ENCODE measurements at regions not wholly inside any gene's neighbourhood (a gene's known extent, or its start where the extent isn't known, plus 50 kb on each side); places are given as distances from the start of the nearest gene placed in this dataset.

DNA sequence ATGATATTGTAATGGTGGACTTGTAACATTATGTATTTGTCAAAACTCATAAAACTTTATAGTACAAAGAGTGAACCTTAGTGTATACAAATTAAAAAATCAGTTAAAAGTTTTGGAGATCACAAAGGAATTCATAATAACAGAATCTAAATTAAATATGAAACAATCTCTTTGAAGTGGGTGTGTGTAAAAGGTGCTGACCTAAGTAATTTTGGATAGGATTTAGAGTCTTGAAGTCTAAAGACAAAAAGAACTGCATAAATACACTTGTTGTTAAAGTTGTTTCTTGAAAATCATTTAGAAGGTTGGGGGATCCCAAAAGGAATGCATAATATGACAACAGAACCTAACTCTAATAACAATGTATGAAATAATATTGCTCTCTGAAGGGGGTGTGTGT is 295.5 kb downstream of the PRR16 start:
- Mint-ChIP-seq H3K36me3 (no peaks in the 10 kb centered on the region), H3K4me3 (no peak overlapping the region), H3K4me1 (no peaks in the 10 kb centered on the region), H3K27me3 (ENCODE audit: insufficient read depth, low read depth) (peaks cover 3% of the 10 kb centered on the region), H3K27ac (no peak overlapping the region), H3K9me3 (peaks cover 7% of the 10 kb centered on the region)
- Histone ChIP-seq H4K20me1 (ENCODE audit: low read depth) (no peaks in the 10 kb centered on the region), H3K36me3 (no peaks in the 10 kb centered on the region), H3K4me3 (no peak overlapping the region), H3K9ac (no peak overlapping the region), H3K27ac (no peak overlapping the region), H3K4me1 (no peaks in the 10 kb centered on the region), H3K9me3 (ENCODE audit: low read depth) (no peaks in the 10 kb centered on the region), H2AFZ (replicated peaks) (no peak overlapping the region), H3K27me3 (no peaks in the 10 kb centered on the region), H3K4me2 (no peak overlapping the region), H3F3A (ENCODE audit: low read depth) (no peaks in the 10 kb centered on the region), H3K79me2 (ENCODE audit: low read depth) (no peaks in the 10 kb centered on the region)
- TF ChIP-seq EZH2 (IDR thresholded peaks at IDR 0.05) (no peak), EZH2phosphoT487 (IDR thresholded peaks at IDR 0.05) (no peak)
- TF ChIP-seq, protein P1, sequence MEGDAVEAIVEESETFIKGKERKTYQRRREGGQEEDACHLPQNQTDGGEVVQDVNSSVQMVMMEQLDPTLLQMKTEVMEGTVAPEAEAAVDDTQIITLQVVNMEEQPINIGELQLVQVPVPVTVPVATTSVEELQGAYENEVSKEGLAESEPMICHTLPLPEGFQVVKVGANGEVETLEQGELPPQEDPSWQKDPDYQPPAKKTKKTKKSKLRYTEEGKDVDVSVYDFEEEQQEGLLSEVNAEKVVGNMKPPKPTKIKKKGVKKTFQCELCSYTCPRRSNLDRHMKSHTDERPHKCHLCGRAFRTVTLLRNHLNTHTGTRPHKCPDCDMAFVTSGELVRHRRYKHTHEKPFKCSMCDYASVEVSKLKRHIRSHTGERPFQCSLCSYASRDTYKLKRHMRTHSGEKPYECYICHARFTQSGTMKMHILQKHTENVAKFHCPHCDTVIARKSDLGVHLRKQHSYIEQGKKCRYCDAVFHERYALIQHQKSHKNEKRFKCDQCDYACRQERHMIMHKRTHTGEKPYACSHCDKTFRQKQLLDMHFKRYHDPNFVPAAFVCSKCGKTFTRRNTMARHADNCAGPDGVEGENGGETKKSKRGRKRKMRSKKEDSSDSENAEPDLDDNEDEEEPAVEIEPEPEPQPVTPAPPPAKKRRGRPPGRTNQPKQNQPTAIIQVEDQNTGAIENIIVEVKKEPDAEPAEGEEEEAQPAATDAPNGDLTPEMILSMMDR (IDR thresholded peaks at IDR 0.05) = no peak
- no peak for DNase-seq (ENCODE audit: low spot score)

DNA sequence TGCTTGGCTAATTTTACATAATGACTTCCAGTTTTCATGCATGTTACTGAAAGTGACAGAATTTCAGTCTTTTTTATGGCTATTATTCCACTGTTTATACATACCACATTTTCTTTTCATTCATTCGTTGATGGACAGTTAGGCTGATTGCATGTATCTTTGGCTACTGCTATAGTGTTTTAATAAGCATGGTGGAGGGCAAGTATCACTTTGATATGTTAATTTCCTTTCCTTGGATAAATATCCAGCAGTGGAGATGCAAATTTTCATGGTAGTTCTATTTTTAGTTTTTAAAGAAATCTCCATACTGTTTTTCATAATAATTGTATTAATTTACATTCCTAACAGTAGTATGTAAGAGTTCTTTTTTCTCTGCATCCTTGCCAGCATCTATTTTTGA is 297.9 kb downstream of the PRR16 start:
- Histone ChIP-seq H3K4me2 (no peak overlapping the region), H3K4me1 (no peaks in the 10 kb centered on the region), H3K4me3 (no peak overlapping the region), H3K27ac (no peak overlapping the region), H2AFZ (replicated peaks) (no peak overlapping the region), H3K9me3 (ENCODE audit: low read depth) (no peaks in the 10 kb centered on the region), H3K36me3 (no peaks in the 10 kb centered on the region), H3K9ac (no peak overlapping the region), H4K20me1 (ENCODE audit: low read depth) (no peaks in the 10 kb centered on the region), H3F3A (ENCODE audit: low read depth) (no peaks in the 10 kb centered on the region), H3K79me2 (ENCODE audit: low read depth) (no peaks in the 10 kb centered on the region), H3K27me3 (no peaks in the 10 kb centered on the region)
- Mint-ChIP-seq H3K27me3 (ENCODE audit: insufficient read depth, low read depth) (peaks cover 3% of the 10 kb centered on the region), H3K27ac (no peak overlapping the region), H3K9me3 (peaks cover 3% of the 10 kb centered on the region), H3K36me3 (no peaks in the 10 kb centered on the region), H3K4me1 (no peaks in the 10 kb centered on the region), H3K4me3 (no peak overlapping the region)
- DNase-seq (ENCODE audit: low spot score) = no peak
- TF ChIP-seq EZH2 (IDR thresholded peaks at IDR 0.05) = no peak
- TF ChIP-seq, protein P1 (IDR thresholded peaks at IDR 0.05) = no peak
- TF ChIP-seq EZH2phosphoT487 (IDR thresholded peaks at IDR 0.05) = no peak

DNA sequence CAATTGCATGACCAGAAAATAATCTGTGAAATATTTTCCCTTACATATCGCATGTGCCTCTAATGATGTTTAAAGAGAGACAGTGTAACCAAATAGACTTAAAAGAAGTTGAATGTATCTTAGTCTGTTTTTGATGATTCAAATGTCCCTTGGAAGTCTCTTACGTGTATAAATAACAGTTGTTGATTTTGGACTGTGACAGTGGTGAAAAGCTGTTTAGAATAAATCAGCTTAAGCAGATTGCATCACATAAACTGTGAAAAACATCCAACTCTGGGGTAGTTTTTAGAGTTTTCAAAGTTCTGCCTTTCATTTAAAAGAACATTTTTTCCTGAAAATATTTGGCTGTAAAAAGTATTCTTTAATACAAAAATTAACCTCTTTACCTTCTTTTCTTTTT is 301.1 kb downstream of the PRR16 start:
- no peaks in the 10 kb centered on the region for H3K9me3 Mint-ChIP-seq

More for the DNA sequence above, 301.1 kb downstream of the PRR16 start:
- H3K27me3 ChIP-seq = no peaks in the 10 kb centered on the region
- H3K4me2 ChIP-seq = no peak overlapping the region
- TF ChIP-seq, protein P1 (IDR thresholded peaks at IDR 0.05) = no peak
- TF ChIP-seq EZH2phosphoT487 (IDR thresholded peaks at IDR 0.05) (no peak), EZH2 (IDR thresholded peaks at IDR 0.05) (no peak)
- H4K20me1 ChIP-seq (ENCODE audit: low read depth) = no peaks in the 10 kb centered on the region
- H2AFZ ChIP-seq (replicated peaks) = no peak overlapping the region
- no peak overlapping the region for H3K27ac Mint-ChIP-seq
- H3K4me1 ChIP-seq = no peaks in the 10 kb centered on the region
- no peaks in the 10 kb centered on the region for H3K36me3 ChIP-seq
- no peak overlapping the region for H3K27ac ChIP-seq
- DNase-seq (ENCODE audit: low spot score) = no peak
- no peaks in the 10 kb centered on the region for H3K9me3 ChIP-seq (ENCODE audit: low read depth)
- no peak overlapping the region for H3K9ac ChIP-seq
- H3K4me3 ChIP-seq = no peak overlapping the region
- no peaks in the 10 kb centered on the region for H3K4me1 Mint-ChIP-seq
- no peak overlapping the region for H3K4me3 Mint-ChIP-seq
- no peaks in the 10 kb centered on the region for H3K27me3 Mint-ChIP-seq (ENCODE audit: insufficient read depth, low read depth)
- H3K36me3 Mint-ChIP-seq = no peaks in the 10 kb centered on the region
- no peaks in the 10 kb centered on the region for H3K79me2 ChIP-seq (ENCODE audit: low read depth)
- no peaks in the 10 kb centered on the region for H3F3A ChIP-seq (ENCODE audit: low read depth)

All from neural progenitor cell (in vitro differentiated cells).